ENCODE measurements at regions not wholly inside any gene's neighbourhood (a gene's known extent, or its start where the extent isn't known, plus 50 kb on each side); places are given as distances from the start of the nearest gene placed in this dataset.

GRCh38 chr14:43900173-43900655 lies 606.9 kb downstream of the FSCB start:
- TF ChIP-seq CTCF (IDR thresholded peaks at IDR 0.05) (no peak), POLR2A (IDR thresholded peaks at IDR 0.05) (no peak)

All from lower leg skin (tissue), 3 donors.